Suprapubic skin (tissue), 4 donors: ENCODE measurements at regions not wholly inside any gene's neighbourhood (a gene's known extent, or its start where the extent isn't known, plus 50 kb on each side); places are given as distances from the start of the nearest gene placed in this dataset.

Source experiments
- POLR2A ChIP-seq, 2 donors: fragments of 450-650 bp; IDR thresholded peaks; one replicate each; pipeline ENCODE4 v1.6.1; 2017; ENCODE audit warnings: antibody characterized with exemption in 2 of 2, mild to moderate bottlenecking in 2 of 2, moderate library complexity in 2 of 2
- POLR2AphosphoS5 ChIP-seq, 3 donors: sonication (generic); formaldehyde crosslinking; IDR thresholded peaks; one replicate each; pipeline ENCODE4 v1.6.1; 2017; ENCODE audit warnings: antibody characterized with exemption in 3 of 3
- TF ChIP-seq, protein P1 (sequence below), 2 donors: fragments of 200-600 bp in 1 of 2; fragments of 450-650 bp in 1 of 2; sonication (generic) in 1 of 2; IDR thresholded peaks; one replicate each; pipeline ENCODE4 v1.5.1; 2016 to 2019; ENCODE audit warnings: antibody characterized with exemption in 2 of 2, mild to moderate bottlenecking in 1 of 2, moderate library complexity in 1 of 2

DNA sequence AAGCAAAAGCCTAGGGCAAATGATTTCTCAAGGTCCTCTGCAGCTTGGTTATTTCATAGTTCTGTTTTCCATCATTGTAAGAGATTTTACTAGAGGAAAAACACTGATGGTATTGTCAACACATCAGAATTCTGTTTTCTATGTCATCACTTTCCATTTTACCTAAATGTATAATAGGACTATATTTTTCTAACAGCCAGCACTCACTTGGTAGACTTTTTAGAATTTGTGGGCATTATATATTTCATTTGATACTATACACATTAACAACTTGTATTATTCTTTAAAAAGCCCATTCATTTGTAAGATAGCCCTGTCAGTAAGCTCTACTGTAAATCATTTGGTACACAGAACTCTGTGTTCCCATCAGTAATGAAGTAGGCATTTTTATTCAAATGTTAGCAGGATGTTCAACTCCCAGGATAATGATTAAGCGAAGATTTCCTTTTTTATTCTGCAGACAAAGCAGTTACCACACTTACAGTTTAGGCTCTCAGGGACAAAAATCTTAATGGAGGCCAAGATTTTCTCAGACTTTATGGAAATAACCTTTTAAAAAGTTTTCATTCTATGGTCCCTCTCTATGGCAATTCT is 143.6 kb upstream of the TEX13C start:
- TF ChIP-seq, protein P1, sequence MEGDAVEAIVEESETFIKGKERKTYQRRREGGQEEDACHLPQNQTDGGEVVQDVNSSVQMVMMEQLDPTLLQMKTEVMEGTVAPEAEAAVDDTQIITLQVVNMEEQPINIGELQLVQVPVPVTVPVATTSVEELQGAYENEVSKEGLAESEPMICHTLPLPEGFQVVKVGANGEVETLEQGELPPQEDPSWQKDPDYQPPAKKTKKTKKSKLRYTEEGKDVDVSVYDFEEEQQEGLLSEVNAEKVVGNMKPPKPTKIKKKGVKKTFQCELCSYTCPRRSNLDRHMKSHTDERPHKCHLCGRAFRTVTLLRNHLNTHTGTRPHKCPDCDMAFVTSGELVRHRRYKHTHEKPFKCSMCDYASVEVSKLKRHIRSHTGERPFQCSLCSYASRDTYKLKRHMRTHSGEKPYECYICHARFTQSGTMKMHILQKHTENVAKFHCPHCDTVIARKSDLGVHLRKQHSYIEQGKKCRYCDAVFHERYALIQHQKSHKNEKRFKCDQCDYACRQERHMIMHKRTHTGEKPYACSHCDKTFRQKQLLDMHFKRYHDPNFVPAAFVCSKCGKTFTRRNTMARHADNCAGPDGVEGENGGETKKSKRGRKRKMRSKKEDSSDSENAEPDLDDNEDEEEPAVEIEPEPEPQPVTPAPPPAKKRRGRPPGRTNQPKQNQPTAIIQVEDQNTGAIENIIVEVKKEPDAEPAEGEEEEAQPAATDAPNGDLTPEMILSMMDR (IDR thresholded peaks at IDR 0.05) = no peak
- no peak for TF ChIP-seq POLR2A (IDR thresholded peaks at IDR 0.05)
- TF ChIP-seq POLR2AphosphoS5 (IDR thresholded peaks at IDR 0.05) = no peak
